ENCODE measurements at regions not wholly inside any gene's neighbourhood (a gene's known extent, or its start where the extent isn't known, plus 50 kb on each side); places are given as distances from the start of the nearest gene placed in this dataset.

DNA sequence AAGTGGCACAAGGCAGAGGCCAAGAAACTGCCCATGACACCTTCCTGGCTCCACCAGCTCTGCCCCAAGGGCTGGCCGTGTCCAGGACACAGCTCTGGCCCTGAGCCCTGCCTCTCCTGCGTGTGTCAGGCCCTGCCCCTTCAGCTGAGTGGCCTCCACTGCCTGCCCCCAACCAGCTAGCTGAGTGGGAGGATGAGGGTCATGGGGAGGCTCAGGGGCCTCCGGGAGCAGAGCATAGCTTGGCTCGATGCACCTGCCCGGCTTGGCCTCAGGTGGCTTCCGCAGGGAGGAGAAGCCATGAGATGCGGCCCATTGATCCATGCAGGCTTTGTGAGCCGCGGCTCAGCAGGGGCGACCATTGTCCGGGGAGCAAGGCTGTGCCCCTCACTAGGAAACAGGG lies 108.7 kb upstream of the TTC34 start:
- no peak overlapping the region for H3K4me2 ChIP-seq (ENCODE audit: low read depth, low read length)
- no peak overlapping the region for H2BK120ac ChIP-seq (ENCODE audit: low read depth, low read length)
- POLR2A ChIA-PET (ENCODE audit: unreplicated experiment) = no interaction called here
- H4K5ac ChIP-seq (ENCODE audit: low read depth, low read length) = no peak overlapping the region
- in situ Hi-C loops (cut with MboI; ENCODE audit: low sequenced_read_pairs) = no loop called here
- H3K9me3 ChIP-seq (ENCODE audit: control insufficient read depth, insufficient read depth, low read length) = peaks cover 76% of the 10 kb centered on the region
- H4K20me1 ChIP-seq (ENCODE audit: insufficient read depth, low read length) = no peaks in the 10 kb centered on the region
- H3K9ac ChIP-seq (ENCODE audit: low read depth, low read length) = no peak overlapping the region
- no peak overlapping the region for H2AK9ac ChIP-seq (replicated peaks; ENCODE audit: low read depth, low read length, poor library complexity)
- no peak overlapping the region for H2BK5ac ChIP-seq (ENCODE audit: low read depth, low read length, poor library complexity, severe bottlenecking)
- ATAC-seq (ENCODE audit: low read depth) = no peak
- H3K4me1 ChIP-seq (ENCODE audit: control insufficient read depth, insufficient read depth, low read length) = no peaks in the 10 kb centered on the region
- DNase-seq = no peak
- 100% methylated on average over 2 of the region's 11 CpGs; no CpG with 5 or more reads in 1 of the 2 experiments for WGBS, 2 experiments (ENCODE audit: extremely low coverage in 2 of 2, insufficient read length in 1 of 2)
- no peak overlapping the region for H4K91ac ChIP-seq (ENCODE audit: insufficient read depth, low read depth, low read length)
- TF ChIP-seq BHLHE40 (IDR thresholded peaks at IDR 0.05; ENCODE audit: low read depth, low read length) (no peak), FOS (IDR thresholded peaks at IDR 0.05; ENCODE audit: low read depth, low read length) (no peak), RAD21 (IDR thresholded peaks at IDR 0.05; ENCODE audit: low read length) (no peak), ELK1 (IDR thresholded peaks at IDR 0.05; ENCODE audit: borderline replicate concordance, low read depth, low read length) (no peak), CEBPB (IDR thresholded peaks at IDR 0.05; ENCODE audit: low read depth, low read length) (no peak), CHD1 (IDR thresholded peaks at IDR 0.05; ENCODE audit: low read depth, low read length) (no peak), RFX5 (IDR thresholded peaks at IDR 0.05; ENCODE audit: low read depth, low read length) (no peak), MAZ (IDR thresholded peaks at IDR 0.05; ENCODE audit: borderline replicate concordance, low read depth, low read length) (no peak), MAFK (IDR thresholded peaks at IDR 0.05; ENCODE audit: low read depth, low read length) (no peak), MXI1 (IDR thresholded peaks at IDR 0.05; ENCODE audit: borderline replicate concordance, low read depth, low read length) (no peak), SMC3 (IDR thresholded peaks at IDR 0.05; ENCODE audit: low read depth, low read length) (no peak), POLR2A (IDR thresholded peaks at IDR 0.05; ENCODE audit: low read depth, low read length) (no peak), RCOR1 (IDR thresholded peaks at IDR 0.05; ENCODE audit: insufficient replicate concordance, low read length) (no peak), NFE2L2 (IDR thresholded peaks at IDR 0.05; ENCODE audit: low read depth, low read length) (no peak)
- TF ChIP-seq, protein P1, sequence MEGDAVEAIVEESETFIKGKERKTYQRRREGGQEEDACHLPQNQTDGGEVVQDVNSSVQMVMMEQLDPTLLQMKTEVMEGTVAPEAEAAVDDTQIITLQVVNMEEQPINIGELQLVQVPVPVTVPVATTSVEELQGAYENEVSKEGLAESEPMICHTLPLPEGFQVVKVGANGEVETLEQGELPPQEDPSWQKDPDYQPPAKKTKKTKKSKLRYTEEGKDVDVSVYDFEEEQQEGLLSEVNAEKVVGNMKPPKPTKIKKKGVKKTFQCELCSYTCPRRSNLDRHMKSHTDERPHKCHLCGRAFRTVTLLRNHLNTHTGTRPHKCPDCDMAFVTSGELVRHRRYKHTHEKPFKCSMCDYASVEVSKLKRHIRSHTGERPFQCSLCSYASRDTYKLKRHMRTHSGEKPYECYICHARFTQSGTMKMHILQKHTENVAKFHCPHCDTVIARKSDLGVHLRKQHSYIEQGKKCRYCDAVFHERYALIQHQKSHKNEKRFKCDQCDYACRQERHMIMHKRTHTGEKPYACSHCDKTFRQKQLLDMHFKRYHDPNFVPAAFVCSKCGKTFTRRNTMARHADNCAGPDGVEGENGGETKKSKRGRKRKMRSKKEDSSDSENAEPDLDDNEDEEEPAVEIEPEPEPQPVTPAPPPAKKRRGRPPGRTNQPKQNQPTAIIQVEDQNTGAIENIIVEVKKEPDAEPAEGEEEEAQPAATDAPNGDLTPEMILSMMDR (conservative IDR thresholded peaks at IDR 0.05; ENCODE audit: low read depth, low read length) = no peak
- no peak overlapping the region for H3K27ac ChIP-seq (ENCODE audit: insufficient read depth, low read length)
- no peaks in the 10 kb centered on the region for H3K27me3 ChIP-seq (ENCODE audit: control insufficient read depth, insufficient read depth, low read length)
- no TSS peak for BruUV-seq (replicated peaks)
- no peak overlapping the region for H2BK20ac ChIP-seq (ENCODE audit: low read depth, low read length)
- H3K14ac ChIP-seq (replicated peaks; ENCODE audit: low read depth, low read length) = no peak overlapping the region
- H3K23ac ChIP-seq (ENCODE audit: low read depth, low read length) = no peak overlapping the region
- H3K9me1 ChIP-seq (ENCODE audit: insufficient read depth, low read length) = no peaks in the 10 kb centered on the region
- no peak overlapping the region for H2AK5ac ChIP-seq (ENCODE audit: low read depth, low read length)
- no peak overlapping the region for H4K8ac ChIP-seq (ENCODE audit: low read depth in 2 of 2, low read length in 2 of 2)
- CTCF ChIA-PET = no interaction called here
- intact Hi-C loops (cut with micrococcal nuclease) = no loop called here
- no peaks in the 10 kb centered on the region for H3K36me3 ChIP-seq (ENCODE audit: control insufficient read depth, insufficient read depth, low read length)
- no peak overlapping the region for H3K18ac ChIP-seq (ENCODE audit: low read depth, low read length)
- no peak overlapping the region for H2BK15ac ChIP-seq (ENCODE audit: low read depth, low read length)
- H3K4me3 ChIP-seq (ENCODE audit: insufficient read depth, low read depth, low read length) = no peak overlapping the region
- no peaks in the 10 kb centered on the region for H3K79me1 ChIP-seq (ENCODE audit: low read depth in 1 of 2, low read length in 2 of 2)
- no peak overlapping the region for H3K56ac ChIP-seq (ENCODE audit: extremely low read depth, insufficient read depth, low read length)
- H3K4ac ChIP-seq (ENCODE audit: low read depth, low read length) = no peak overlapping the region
- no peak overlapping the region for H2AFZ ChIP-seq (replicated peaks; ENCODE audit: low read length, poor library complexity)
- dilution Hi-C loops (cut with HindIII; ENCODE audit: low sequenced_read_pairs, unreplicated experiment) = no loop called here

Measured in IMR-90 (cell line).